ENCODE measurements at regions not wholly inside any gene's neighbourhood (a gene's known extent, or its start where the extent isn't known, plus 50 kb on each side); places are given as distances from the start of the nearest gene placed in this dataset.

DNA sequence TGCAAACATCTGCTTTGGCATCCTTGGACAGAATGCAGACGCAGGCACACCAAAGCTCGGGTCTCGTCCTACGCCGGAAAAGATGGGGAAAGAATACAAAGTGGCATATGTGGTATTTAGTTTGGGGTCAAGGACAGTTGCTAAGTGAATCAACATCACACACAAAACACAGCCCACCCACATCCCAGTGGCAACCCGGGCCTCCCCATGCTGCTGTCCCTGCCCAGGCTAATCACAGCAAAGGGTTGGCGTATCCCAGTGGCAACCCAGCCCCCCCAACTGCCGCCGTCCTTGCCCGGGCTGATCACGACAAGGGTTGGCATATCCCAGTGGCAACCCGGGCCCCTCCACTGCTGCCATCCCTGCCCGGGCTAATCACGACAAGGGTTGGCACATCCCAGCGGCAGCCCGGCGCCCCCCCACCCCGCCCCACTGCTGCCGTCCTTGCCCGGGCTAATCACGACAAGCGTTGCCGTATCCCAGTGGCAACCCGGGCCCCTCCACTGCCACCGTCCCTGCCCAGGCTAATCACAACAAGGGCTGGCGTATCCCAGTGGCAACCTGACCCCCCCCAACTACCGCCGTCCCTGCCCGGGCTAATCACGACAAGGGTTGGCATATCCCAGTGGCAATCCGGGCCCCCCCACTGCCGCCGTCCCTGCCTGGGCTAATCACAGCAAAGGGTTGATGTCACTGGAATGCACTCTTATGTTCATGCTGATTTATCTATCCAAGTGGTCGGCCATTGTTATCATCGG lies 167.8 kb upstream of the SOX1 start:
- H3K4me3 Mint-ChIP-seq (ENCODE audit: unreplicated experiment): no peak overlapping the region
- no peaks in the 10 kb centered on the region for H3K27me3 Mint-ChIP-seq (ENCODE audit: unreplicated experiment)

DNA sequence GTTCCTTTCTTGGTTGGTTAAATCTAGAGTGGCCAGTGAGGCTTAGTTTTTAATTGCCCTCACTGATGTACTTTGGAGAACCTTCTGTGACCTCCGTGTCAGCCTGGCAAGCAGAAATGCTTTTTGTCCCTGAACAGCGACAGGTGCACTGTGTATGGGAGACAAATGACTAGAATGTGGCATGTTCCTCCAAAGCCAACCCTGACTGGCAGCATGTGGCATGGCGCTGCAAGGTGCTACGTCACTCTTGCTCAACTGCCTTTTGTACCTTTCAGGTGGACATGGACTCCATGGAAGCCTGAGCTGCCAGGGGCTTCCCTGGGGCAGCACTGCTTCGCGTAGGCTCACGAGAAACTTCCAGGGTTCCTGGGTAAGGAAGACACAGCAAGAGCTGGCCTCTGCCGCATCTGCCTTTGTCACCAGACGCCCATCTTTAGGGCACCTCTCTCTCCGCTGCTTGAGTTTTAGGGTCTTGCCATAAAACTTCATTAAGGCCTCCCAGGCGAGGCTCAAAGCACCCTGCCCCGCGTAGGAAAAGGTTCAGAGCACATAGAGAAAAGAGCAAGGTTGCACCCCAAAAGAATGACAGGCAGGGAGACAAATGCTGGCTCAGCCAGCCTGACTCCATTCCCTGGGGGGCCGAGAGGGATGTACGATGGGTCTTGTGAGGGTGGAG lies 167.1 kb upstream of the SOX1 start:
- Mint-ChIP-seq H3K4me3 (ENCODE audit: unreplicated experiment) (no peak overlapping the region), H3K4me1 (ENCODE audit: unreplicated experiment) (no peaks in the 10 kb centered on the region), H3K36me3 (ENCODE audit: unreplicated experiment) (no peaks in the 10 kb centered on the region), H3K9me3 (ENCODE audit: unreplicated experiment) (peaks cover 7% of the 10 kb centered on the region), H3K27ac (ENCODE audit: unreplicated experiment) (no peak overlapping the region), H3K27me3 (ENCODE audit: unreplicated experiment) (no peaks in the 10 kb centered on the region)
- DNase-seq (ENCODE audit: extremely low spot score, unreplicated experiment): peak; percentile 81
- TF ChIP-seq, protein P1, sequence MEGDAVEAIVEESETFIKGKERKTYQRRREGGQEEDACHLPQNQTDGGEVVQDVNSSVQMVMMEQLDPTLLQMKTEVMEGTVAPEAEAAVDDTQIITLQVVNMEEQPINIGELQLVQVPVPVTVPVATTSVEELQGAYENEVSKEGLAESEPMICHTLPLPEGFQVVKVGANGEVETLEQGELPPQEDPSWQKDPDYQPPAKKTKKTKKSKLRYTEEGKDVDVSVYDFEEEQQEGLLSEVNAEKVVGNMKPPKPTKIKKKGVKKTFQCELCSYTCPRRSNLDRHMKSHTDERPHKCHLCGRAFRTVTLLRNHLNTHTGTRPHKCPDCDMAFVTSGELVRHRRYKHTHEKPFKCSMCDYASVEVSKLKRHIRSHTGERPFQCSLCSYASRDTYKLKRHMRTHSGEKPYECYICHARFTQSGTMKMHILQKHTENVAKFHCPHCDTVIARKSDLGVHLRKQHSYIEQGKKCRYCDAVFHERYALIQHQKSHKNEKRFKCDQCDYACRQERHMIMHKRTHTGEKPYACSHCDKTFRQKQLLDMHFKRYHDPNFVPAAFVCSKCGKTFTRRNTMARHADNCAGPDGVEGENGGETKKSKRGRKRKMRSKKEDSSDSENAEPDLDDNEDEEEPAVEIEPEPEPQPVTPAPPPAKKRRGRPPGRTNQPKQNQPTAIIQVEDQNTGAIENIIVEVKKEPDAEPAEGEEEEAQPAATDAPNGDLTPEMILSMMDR (IDR thresholded peaks at IDR 0.05): no peak

More for the DNA sequence above, 167.8 kb upstream of the SOX1 start:
- no peaks in the 10 kb centered on the region for H3K36me3 Mint-ChIP-seq (ENCODE audit: unreplicated experiment)
- H3K27ac Mint-ChIP-seq (ENCODE audit: unreplicated experiment): no peak overlapping the region
- H3K4me1 Mint-ChIP-seq (ENCODE audit: unreplicated experiment): peaks cover 4% of the 10 kb centered on the region
- peaks cover 7% of the 10 kb centered on the region for H3K9me3 Mint-ChIP-seq (ENCODE audit: unreplicated experiment)
- peak; percentile 82 for DNase-seq (ENCODE audit: extremely low spot score, unreplicated experiment)
- TF ChIP-seq, protein P1 (IDR thresholded peaks at IDR 0.05): no peak

DNA sequence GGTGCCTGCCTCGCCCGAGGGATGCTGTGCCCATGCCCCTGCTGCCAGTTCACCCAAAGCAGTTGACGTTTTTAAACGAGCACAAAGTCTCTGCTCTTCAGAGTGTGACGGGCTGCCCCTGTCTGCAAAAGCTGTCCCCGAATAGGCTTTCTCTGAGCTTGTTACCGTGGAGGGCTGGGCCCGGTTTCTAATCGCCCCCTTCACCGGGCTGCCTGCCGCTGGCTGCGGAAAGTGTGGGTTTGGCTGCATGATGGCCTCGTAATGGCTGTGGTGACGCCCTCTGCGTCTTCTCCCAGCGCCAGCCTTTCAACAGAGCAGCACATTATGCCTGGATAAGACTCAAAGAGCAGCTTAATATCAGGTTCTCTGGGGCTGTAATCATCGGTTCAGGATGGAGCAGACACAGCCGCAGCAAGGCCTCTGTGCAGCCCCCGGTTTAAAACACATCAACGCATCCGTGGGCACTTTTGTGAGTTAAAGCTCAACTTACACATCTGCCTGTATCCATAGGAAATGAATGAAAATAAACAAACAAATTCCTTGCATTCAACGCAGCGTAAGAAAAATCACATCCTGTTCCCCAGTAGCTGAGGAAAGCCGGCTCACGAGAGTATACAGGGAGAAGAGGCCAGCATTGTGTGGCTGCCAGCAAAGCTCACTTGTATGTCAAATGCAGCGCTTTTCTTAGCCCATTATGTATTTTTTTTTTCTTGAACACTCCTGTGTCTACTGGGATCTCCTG lies 166.4 kb upstream of the SOX1 start:
- H3K36me3 Mint-ChIP-seq (ENCODE audit: unreplicated experiment): no peaks in the 10 kb centered on the region
- H3K4me1 Mint-ChIP-seq (ENCODE audit: unreplicated experiment): no peaks in the 10 kb centered on the region
- TF ChIP-seq, protein P1 (IDR thresholded peaks at IDR 0.05): no peak
- H3K9me3 Mint-ChIP-seq (ENCODE audit: unreplicated experiment): peaks cover 7% of the 10 kb centered on the region
- no peaks in the 10 kb centered on the region for H3K27me3 Mint-ChIP-seq (ENCODE audit: unreplicated experiment)
- H3K27ac Mint-ChIP-seq (ENCODE audit: unreplicated experiment): no peak overlapping the region
- DNase-seq (ENCODE audit: extremely low spot score, unreplicated experiment): peak; percentile 78
- H3K4me3 Mint-ChIP-seq (ENCODE audit: unreplicated experiment): no peak overlapping the region

DNA sequence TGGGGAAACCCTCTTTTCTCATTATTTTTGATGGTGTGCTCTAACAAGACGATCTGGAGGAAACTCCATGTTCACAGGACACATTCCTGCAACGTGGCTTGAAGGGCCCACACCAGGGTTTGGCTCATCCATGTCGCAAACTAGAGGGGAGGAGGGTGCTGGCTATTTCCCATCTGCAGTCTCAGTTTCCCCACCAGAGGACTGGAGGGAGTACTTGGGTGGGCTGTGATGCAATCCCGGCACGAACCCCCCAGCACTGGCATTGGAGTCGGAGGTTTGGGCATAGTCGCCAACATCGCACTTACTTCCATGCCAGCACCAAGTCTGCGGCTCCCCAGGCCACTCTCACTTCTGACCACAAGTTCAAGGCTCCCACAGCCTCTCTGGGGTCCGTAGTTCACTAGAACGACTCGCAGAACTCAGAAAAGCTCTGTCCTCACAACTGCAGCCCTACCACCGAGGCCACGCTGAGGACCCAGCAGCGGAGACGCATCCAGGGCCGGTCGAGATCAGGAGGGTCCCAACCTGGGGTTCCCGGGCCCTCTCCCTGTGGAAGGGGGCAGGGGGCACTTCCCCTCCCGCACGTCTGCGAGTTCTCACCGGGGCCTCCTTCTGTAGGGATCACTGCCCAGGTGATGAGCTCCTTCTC lies 165.6 kb upstream of the SOX1 start:
- TF ChIP-seq, protein P1 (IDR thresholded peaks at IDR 0.05): no peak
- H3K36me3 Mint-ChIP-seq (ENCODE audit: unreplicated experiment): no peaks in the 10 kb centered on the region
- no peaks in the 10 kb centered on the region for H3K27me3 Mint-ChIP-seq (ENCODE audit: unreplicated experiment)
- no peak overlapping the region for H3K27ac Mint-ChIP-seq (ENCODE audit: unreplicated experiment)
- peak; percentile 80 for DNase-seq (ENCODE audit: extremely low spot score, unreplicated experiment)
- no peaks in the 10 kb centered on the region for H3K4me1 Mint-ChIP-seq (ENCODE audit: unreplicated experiment)
- peaks cover 7% of the 10 kb centered on the region for H3K9me3 Mint-ChIP-seq (ENCODE audit: unreplicated experiment)
- H3K4me3 Mint-ChIP-seq (ENCODE audit: unreplicated experiment): no peak overlapping the region

All from osteocyte (in vitro differentiated cells).